Stimulated activated CD8-positive, alpha-beta memory T cell treated with anti-CD3 and anti-CD28 coated beads, Interleukin-2, amount 100 ng/mL, for 1 hour (primary cell): ENCODE measurements at regions not wholly inside any gene's neighbourhood (a gene's known extent, or its start where the extent isn't known, plus 50 kb on each side); places are given as distances from the start of the nearest gene placed in this dataset.

ENCODE experiments used
- DNase-seq, 2 donors: peaks; one replicate each; pipeline ENCODE4 v3.0.0-alpha.2; 2020; ENCODE audit warnings: low read depth in 2 of 2

DNA sequence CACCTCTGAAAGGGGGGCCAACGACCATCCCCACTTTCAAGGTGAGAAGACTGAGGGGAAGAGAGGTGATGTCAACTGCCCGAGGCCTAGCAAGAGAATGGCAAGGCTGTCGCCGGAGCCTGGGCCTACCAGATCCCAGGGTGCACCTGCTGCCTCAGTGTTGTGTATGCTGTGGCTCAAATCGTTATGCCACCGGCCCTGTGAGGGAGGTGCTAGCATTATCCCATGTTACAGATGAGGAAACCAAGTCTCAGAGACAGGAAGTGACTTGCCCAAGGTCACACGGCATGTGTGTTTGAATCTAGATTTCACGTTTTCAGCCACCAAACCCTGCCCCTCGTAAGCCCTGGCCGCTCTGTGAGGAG lies 152.5 kb downstream of the CEBPB start:
- no peak for DNase-seq

DNA sequence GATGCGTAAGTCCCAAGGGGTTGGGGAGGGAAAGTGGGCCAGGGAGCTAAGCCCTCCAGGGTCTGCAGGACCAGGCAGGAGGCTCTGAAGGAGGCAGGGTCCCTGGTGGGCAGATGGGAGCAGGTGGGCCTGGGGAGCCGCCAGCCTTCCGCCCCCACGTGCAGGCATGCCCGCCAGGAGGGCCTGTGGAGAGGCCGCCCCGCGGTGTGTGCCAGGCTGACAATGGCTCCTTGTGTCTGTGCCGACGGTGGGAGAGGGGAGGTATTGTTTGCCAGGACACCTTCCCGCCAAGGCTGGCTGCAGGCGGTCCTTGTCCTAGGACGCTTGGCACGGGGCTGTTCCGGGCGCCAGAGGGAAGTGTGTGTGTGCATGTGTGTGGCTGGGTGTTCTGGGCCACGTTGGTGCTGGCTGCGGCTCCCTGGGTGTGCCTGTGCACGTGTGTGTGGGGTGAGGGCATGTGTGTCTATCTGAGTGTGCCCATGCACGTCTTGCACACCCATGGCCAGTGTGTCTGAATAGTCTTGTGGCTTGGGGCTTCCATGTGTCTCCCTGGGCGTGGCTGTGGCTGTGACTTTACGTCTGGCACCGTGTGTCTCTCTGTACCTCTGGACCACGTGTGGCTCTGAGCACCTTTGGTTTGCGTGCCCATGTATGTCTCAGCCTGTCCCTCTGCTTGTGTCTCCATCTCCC lies 153.0 kb downstream of the CEBPB start:
- no peak for DNase-seq

DNA sequence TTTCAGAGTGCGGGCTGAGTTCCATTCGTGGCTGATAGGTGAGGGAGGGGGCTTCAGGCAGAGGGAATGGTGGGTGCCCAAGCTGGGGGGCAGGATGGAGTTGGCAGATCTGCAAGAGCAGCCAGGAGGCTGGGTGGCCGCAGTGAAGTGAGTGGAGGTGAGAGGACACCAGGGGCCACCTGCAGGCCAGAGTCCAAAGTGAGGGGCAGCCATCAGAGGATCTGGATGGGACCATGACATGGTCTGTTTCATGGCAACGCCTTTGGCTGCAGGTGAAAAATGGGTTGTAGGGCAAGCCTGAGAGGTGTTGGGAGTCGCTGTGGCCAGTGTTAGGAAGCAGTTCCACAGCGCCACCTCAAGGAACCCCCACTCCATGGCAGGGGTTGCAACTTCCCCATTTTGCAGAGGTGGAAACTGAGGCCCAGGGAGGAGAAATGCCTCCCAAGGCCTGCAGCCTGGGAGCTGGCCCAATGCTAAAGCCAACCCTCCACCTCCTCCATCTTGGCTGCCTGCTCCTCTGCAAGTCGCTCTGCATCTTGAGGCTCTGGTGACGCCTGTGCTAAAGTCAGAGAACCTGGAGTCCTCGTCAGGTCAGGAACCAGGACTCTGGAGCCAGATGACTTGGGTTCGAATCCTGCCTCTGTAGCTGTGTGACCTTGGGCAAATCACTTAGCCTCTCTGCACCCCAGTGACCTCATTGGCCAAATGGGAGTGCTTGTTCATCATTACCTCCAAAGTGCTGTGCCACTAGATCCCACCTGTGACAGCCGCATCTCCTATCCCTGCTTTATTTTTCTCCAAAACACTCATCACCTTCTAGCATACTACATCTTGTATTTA lies 153.8 kb downstream of the CEBPB start:
- DNase-seq: no peak

DNA sequence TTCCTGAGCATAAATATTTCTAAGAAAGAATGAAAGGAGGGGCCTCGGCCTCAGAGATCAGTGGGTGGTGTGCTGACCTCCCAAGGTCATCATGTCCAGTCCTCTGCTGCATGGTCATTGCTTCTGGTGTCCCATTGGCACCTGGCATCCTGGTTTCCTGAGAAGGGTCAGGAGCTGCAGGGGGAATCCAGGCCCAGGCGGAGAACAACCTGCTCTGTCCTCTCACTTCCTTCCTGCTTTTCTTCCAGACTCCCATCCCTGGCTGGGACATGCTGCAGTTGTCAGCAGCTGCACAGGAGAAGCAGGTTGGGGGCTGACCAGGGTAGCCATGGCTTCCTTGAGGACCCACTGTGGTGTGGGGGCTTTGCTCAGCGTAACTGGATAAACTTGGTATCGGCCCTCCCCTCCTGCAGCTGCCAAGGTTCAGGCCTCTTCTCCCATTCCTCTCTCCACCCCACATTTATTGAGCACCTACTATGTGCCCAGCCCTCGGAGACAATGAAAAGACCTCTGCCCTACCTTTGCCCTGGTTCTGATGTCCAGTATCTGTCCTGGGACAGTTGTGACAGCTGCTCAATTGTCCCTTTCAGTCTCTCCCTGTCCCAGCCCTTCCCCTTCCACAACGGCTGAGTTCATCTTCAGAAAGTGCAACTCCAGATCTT lies 155.2 kb downstream of the CEBPB start:
- no peak for DNase-seq

DNA sequence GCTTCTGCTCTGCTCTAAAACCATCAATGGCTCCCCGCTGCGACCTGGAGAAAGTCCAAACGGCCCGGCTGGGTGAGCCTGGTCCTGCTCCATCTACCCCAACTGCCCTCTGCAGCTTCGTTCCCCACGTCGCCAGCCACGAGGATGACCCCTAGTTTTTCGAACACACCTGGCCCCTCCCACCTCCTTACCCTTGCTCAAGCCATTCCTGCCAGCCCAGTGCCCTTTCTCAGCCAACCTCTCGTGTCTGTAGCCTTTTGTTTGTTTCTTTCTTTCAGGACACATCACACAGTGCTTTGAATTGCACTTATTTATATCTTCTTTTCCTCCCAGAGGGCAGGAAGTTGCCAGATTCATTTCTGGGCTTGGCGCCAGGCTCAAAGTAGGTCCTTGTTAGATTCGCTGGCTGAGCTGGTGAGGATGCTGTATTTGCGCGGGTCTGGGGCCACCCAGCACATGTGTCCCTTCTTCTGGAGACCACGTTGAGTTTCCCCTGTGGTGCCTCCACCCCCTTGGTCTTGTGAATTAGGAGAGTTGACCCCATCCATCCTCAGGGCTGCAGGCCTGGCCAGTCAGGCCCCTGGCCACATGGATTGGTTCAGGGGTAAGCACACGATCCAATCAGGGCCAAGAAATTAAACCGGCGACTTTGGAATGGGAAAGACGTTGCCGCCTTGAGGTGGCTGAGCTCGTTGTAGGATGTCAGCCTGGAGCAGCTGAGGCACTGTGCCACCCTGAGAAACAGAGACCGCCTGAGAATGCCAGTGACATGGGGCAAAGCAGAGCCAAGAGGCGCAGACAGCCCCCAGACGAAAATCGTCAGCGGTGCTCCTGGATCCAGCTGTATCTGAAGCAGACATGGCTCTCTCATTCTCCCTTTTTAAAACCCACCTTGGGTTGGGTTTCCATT lies 156.0 kb downstream of the CEBPB start:
- DNase-seq: no peak

DNA sequence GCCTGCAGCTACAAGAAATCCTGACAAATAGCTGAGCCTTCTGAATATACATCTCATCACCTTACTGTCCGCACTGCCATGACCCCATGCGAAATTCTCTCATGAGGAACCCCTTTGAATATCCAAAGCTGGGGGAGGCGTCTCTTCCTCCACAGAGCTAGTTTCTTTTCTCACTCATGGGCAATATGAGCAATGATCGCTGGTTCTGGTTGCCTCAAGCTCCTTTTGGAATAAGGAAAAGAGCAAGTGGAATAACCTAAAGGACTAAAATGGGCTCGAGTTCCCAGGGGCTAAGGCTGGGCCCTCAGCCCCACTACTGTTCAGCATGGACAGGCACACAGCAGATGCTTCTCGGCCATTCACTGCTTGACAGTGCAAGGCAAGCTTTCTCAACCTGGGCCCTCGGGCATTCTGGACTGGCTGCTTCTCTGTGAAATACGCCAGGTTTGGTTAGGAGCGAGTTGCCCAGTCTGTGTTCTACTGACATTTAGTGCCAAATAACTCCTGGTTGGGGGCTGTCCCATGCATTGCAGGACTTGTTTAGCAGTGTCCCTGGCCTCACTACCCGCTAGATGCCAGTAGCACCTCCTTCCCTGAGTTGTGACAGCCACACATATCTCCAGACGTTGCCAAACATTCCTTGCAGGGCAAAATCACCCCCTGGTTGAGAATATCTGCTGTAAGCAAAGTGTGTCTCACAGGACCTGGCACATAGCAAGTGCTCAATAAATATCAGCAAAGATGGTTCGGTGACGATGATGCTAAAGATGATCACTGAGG lies 156.8 kb downstream of the CEBPB start:
- no peak for DNase-seq

DNA sequence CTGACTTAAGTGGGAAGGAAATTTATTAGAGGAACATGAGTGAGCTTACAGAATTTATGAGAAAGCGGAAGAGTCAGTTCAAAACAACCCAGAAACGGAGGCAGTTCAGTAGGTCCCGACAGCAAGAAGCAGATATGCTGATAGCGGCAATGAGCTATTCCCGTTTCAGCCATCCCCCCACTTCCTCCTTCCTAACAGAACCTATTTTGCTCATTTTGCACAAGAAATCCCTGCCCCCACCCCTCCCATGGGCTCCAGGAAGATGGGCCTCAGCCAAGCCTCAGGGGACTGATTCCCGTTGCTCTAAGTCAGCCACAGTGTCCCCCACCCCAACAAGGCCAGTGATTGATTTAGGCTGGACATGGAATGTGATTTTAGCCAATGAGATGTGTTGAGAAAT lies 157.5 kb downstream of the CEBPB start:
- DNase-seq: no peak

DNA sequence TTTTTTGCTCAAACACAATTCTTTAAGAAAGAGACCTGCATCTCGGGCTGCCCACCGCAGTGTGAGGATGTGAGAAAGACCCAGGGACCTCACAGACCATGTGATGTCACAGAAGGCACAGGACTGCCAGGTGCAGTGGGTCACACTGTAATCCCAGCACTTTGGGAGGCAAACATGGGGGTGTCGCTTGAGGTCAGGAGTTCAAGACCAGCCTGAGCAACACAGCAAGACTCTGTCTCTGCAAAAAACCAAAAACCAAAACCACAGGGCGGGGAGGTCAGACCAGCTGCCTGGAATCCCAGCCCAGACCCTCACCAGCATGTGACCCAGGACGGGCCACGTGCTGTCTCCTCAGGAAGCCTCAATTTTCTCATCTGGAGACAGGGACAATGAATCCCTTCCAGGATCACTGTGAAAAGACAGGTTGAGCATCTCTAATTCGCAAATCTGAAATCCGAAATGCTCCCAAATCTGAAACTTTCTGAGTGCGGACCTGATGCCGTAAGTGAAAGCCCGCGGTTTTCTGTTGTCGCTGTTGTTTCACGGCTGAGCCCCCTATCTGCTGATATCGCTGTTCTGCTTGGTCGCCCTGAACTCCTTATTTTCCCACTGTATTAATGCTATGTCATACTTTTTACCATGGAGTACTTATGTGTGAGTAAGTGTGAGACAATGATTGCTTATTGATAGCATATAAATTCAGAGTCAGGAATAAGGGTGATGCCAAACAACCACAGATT lies 159.5 kb upstream of the PTPN1 start:
- DNase-seq: no peak

DNA sequence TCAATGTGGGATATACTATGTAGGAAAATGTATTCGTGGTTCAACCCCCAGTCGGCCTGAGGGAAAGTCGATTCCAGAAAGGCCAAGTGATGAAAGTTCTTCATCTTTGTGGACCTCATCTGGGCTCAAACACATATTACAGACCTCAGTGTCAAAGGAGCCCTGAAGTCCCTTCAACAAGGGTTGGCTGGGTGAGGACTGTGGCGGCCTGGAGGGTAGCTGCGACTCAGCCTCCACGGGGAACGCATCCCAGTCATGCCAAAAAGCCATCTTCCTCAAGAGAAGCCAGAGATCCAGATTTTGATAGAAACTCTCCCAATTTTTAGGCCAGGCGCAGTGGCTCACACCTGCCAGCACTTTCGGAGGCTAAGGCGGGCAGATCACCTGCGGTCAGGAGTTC lies 158.6 kb upstream of the PTPN1 start:
- DNase-seq: no peak

DNA sequence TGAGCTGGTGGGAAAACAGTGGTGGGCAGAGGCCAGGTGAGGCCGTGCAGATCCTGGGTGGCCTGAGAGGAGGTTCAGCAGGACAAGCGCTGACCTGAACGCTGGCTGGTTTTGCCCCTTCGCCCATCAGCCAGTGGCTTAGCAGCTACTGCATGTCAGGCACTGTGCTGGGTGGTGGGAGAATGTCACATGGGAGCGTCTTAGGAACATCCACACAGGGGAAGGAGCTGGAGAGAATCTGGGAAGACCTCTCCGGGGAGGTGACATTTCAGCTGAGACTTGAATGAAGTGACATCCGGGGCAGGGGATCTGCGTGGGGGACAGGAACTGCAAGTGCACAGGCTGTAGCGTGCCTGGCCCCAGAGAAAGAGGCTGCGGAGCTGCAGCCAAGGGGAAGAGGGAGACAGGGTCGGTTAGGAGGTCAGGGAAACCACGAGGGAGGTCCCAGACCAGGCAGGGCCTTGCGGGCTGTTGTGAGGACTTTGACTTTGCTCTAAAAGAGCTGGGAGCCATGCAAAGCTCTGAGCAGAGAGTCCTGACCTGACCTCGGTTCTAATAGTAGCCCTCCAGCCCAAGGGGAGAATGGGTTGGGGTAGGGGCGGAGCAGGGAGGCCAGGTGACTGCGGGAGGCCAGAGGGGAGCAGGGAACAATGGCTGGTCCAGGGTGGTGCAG lies 156.8 kb upstream of the PTPN1 start:
- no peak for DNase-seq

DNA sequence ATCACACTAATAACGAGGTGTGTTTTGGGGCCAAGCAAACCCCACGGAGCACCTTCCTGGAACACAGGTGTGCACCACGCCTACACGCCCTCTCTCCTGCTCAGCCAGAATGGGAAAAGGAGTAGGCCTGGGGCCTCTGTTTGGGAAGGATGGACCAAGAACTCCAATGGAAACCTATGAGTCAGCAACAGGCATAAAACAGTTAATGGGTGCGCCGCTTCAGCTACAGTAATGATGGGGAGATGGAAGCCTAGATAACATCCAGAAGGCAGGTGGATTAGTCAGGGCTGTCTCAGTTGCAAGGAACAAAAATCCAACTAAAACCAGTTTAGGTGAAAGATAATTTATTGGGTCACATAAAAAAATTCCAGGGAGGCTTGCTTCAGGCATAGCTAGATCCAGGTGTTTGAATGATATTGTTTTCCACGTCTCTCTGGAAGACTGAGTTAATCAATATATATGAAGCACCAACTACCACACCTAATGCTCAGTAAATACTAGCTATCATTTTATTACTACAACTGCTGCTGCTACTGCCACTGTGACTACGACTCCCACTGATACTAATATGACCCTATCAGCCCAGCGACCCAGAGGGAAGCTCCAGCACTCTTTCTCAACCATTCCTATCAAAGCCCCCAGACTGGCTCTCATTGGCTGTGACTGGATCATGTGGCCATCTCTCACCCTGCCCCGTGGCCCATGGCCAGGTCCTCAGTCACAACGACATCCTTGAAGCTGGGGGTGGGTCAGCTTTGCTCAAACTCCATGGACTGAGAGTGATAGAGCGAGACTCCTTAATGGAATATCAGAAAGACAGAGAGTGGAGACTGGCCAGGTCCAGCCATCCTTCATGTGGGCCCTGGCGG lies 155.2 kb upstream of the PTPN1 start:
- no peak for DNase-seq

DNA sequence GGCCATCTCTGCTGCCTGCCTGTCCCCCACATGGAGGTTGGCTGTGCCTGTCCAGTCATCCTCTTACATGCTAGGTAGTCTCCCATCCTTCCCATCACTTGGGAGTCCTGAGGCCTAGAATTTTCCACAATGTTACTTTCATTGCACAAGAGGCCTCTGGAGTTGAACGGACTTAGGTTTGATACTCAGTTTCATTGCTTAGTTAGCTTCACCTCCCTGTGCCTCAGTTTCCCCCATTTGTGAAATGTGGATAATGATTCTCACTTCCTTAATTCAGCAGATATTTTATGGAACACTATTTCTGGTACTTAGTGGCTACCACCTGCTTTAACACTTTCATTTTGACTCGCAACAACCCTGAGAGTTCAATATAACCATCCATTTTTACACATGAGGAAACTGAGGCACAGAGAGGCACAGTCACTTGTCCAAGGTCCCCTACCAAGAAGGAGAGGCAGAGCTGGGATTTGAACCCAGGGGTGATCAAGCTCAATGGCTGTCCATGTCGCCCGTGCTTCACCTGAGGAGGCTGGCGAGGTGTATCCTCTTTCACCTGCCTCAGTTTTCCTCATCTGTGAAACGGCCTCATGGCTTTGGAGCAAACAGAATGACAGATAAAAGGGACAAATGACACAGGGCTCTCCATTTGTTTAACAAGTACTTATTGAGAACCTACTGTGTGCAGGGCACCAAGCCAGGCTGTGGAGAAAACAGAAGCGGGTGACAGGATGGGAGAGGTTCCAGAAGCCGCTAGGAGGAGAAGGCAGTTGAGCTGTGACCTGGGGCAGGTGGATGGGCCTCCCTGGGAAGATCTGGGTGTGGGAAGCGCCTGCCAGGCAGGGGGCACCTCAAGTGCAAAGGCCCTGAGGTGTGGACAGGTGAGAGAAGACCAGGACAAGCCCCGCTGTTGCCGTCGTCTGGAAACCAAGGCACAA lies 154.3 kb upstream of the PTPN1 start:
- DNase-seq: no peak

DNA sequence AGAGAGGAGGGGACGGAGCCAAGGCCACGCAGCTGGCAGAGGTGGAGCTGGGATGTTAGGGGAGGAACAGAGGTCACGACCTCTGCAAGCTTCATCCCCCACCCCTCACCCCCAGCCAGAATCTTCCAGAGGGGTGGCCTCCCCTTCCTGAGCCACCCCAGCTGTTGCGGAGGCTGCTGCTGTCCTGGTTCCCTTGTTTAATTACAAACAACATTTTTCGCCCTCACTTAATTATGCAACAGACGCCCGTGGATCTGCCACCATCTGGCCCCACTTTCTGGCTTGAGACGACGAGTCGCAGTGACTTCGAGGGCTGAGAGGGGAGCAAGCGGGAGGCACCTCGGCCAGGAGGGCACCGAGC lies 153.7 kb upstream of the PTPN1 start:
- no peak for DNase-seq

DNA sequence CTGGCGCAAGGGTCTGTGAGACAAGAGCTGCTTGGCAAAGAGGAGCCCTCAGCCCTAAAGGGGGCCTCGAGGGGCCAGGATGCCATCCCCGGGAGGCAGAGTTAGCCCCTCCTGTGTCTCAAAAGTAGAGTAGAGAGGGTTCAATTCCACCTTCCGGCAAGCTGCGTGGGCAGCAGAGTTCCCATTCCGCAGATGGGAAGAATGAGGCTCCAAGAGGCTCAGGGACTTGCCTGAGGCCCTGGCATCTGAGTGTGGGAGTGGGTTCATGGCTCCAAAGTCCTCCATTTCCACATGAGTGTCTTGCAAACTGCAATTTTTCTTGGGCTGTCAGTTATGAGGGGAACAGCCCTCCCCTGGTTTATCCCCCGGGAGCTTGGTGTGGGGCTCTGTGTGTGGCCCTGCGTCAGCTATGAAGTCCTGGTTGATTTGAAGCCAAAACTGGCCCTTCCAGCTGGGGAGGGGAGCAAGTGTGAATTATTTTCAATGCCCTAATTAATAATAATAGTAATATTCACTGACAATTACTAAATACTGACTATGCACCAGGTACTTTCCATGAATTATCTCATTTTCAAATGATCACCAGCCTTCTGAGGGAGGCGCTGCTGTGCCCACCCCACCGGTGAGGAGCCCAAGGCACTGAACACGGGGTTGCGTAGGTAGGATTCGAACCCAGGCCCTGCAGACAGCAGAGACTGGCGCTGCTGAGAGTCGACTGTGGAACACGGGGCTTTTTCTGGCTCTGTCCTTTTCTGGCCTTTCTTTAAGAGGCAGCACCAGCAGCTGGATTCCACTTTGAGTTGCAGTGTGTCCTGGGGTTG lies 153.0 kb upstream of the PTPN1 start:
- DNase-seq: no peak

DNA sequence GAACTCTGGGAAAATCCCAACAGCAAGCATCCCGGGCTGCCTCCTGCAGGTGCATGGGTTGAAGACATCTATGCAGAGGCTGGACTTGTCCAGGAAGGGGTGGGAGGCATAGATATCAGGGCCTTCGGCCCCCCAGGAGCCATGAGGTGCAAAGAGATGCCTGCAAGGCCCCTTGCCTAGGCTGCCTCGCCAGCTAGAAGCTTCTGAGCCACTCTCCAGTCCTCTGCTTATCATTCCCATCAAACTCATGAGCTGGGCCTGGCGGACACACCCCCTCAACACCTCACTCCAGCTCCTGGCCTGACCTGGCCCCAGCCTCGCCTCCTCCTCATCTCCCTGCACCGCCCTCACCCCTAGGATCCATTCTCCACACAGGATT lies 152.4 kb upstream of the PTPN1 start:
- DNase-seq: no peak

DNA sequence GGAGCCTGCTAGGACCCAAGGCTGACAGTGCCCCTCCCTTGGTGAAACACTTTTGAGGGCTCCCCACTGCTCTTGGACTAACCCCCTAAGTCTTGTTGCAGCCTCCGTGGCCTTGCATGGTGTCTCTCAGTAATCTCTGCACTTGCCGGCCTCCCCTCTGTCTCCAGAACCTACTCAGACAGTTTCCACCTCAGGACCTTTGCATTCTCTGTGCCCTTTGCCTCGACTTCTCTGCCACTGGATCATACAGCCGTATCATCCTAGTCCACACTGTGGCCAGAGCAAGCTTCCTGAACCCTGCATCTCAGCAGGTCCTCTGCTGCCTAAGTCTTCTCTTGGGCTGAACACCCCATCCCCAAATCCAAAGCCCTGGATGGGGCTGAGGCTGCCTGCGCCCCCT lies 152.0 kb upstream of the PTPN1 start:
- DNase-seq: no peak

DNA sequence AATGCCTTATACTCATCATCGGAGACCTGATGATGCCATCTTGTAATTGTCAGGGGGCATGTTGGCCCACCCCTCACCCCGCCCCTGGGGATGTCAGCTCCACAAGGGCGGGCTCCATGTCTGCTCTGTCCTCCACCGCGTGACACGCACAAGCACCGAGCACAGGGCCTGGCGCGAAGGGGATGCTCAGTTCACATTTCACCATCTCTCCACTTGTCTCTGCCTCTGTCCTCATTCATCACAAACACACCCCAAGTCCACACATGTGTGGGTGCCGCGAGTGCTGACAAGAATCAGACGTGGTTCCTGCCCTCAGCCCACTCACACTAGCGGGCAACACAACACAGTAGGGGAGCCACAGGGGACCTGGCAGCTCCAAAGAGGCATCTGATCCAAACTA lies 151.2 kb upstream of the PTPN1 start:
- DNase-seq: no peak
